Activated CD4-positive, alpha-beta memory T cell treated with anti-CD3 and anti-CD28 coated beads for 36 hours (primary cell): ENCODE measurements at regions not wholly inside any gene's neighbourhood (a gene's known extent, or its start where the extent isn't known, plus 50 kb on each side); places are given as distances from the start of the nearest gene placed in this dataset.
"Not testable (repeated sequence)": the region's sequence is repeated elsewhere in the genome, so short reads cannot be mapped to it uniquely, and the experiment has no call there.

Source experiments
- CTCF ChIA-PET: fragments of 350-600 bp; sonication (Branson Sonifier 250); formaldehyde crosslinking; loops from one replicate; lab custom pipeline; 2021; ENCODE audit warnings: antibody characterized with exemption, inconsistent platforms; lab: Charles Lee
- POLR2A ChIA-PET: fragments of 350-600 bp; sonication (Branson Sonifier 250); formaldehyde crosslinking; loops from one replicate; lab custom pipeline; 2021; ENCODE audit warnings: antibody characterized with exemption; lab: Charles Lee
- DNase-seq: peaks from one replicate; pipeline ENCODE4 v3.0.0-alpha.2; 2020
- H3K27ac Mint-ChIP-seq: one replicate; pipeline ENCODE4 v1.8.0; 2021; ENCODE audit warnings: mixed read lengths
- H3K27me3 Mint-ChIP-seq: one replicate; pipeline ENCODE4 v1.8.0; 2021; ENCODE audit warnings: mixed read lengths
- H3K36me3 Mint-ChIP-seq: one replicate; pipeline ENCODE4 v1.8.0; 2021; ENCODE audit warnings: mixed read lengths
- H3K4me1 Mint-ChIP-seq: one replicate; pipeline ENCODE4 v1.8.0; 2021; ENCODE audit warnings: low read depth, mixed read lengths
- H3K4me3 Mint-ChIP-seq: one replicate; pipeline ENCODE4 v1.8.0; 2021; ENCODE audit warnings: mild to moderate bottlenecking, mixed read lengths
- H3K9me3 Mint-ChIP-seq: one replicate; pipeline ENCODE4 v1.8.0; 2021; ENCODE audit warnings: mixed read lengths
- intact Hi-C: fragments of 100-400 bp; cut with micrococcal nuclease; formaldehyde crosslinking; loops from one replicate; pipeline ENCODE4 v1.15.1; 2023

DNA sequence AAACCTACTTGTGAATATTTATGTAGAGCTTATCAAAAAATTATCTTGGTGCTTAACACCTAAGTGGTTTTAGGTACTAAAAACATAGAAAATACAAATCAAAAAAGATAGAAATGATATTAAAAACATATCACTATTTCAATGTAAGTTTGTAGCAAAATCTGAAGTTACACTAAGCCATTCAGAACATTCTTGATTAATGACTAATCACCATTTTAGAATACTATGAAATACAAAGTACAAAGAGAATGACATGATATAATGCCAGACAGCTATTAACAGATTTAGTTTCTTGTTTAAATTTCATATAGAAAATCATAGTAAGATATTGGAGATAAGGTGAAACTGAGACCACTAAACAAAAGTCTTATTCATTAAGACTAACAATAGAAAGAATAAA, 169.7 kb upstream of the AGTR1 start:
- POLR2A ChIA-PET: no interaction called here

GRCh38 chr3:148531836-148532235, 165.9 kb upstream of the AGTR1 start:
- POLR2A ChIA-PET: no interaction called here
- no peaks in the 10 kb centered on the region for H3K4me1 Mint-ChIP-seq
- no peaks in the 10 kb centered on the region for H3K36me3 Mint-ChIP-seq
- intact Hi-C loops: no loop called here
- H3K4me3 Mint-ChIP-seq: no peak overlapping the region
- no peaks in the 10 kb centered on the region for H3K27me3 Mint-ChIP-seq
- peaks cover 8% of the 10 kb centered on the region for H3K9me3 Mint-ChIP-seq
- H3K27ac Mint-ChIP-seq: no peak overlapping the region
- DNase-seq: no peak
- CTCF ChIA-PET: no interaction called here

More for the DNA sequence above, 169.7 kb upstream of the AGTR1 start:
- no peak overlapping the region for H3K4me3 Mint-ChIP-seq
- H3K36me3 Mint-ChIP-seq: no peaks in the 10 kb centered on the region
- intact Hi-C loops: no loop called here
- H3K27me3 Mint-ChIP-seq: no peaks in the 10 kb centered on the region
- H3K27ac Mint-ChIP-seq: no peak overlapping the region
- DNase-seq: no peak
- no peaks in the 10 kb centered on the region for H3K4me1 Mint-ChIP-seq
- CTCF ChIA-PET: no interaction called here
- H3K9me3 Mint-ChIP-seq: peaks cover 22% of the 10 kb centered on the region

GRCh38 chr3:148532326-148532725, 165.4 kb upstream of the AGTR1 start:
- Mint-ChIP-seq H3K27me3 (no peaks in the 10 kb centered on the region), H3K4me1 (no peaks in the 10 kb centered on the region), H3K36me3 (no peaks in the 10 kb centered on the region), H3K9me3 (peaks cover 3% of the 10 kb centered on the region), H3K27ac (no peak overlapping the region), H3K4me3 (no peak overlapping the region)
- intact Hi-C loops: no loop called here
- no peak for DNase-seq
- POLR2A ChIA-PET: no interaction called here
- CTCF ChIA-PET: no interaction called here

DNA sequence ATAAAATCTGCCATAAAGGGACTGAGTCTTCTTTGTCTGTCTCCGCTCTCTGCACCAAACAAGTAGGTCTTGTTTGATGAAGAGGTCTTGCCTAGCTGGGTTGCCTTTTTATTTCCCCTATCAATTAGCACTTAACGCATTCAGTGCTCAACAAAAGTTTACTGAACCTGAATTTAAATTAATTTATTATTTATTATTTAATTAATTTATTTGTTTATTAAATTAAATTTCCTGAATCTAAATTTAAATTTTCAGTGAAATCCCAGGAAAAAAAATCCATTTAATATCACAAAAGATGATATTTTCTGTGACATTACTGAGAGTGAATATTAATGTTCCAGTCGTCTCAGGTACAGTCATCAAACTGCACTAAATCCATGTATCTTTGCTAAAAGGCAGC, 164.9 kb upstream of the AGTR1 start:
- Mint-ChIP-seq H3K27ac (no peak overlapping the region), H3K36me3 (no peaks in the 10 kb centered on the region), H3K9me3 (peaks cover 2% of the 10 kb centered on the region), H3K4me1 (no peaks in the 10 kb centered on the region), H3K4me3 (no peak overlapping the region), H3K27me3 (no peaks in the 10 kb centered on the region)
- ChIA-PET POLR2A (no interaction called here), CTCF (no interaction called here)
- no peak for DNase-seq
- intact Hi-C loops: no loop called here

- CTCF ChIA-PET: interaction anchor here (0.6 kb wide), 1 partner anchor 80 kb away, joined by 4 read pairs; no protein-coding TSS in a partner anchor
- H3K9me3 Mint-ChIP-seq: no peaks in the 10 kb centered on the region
- no peak overlapping the region for H3K27ac Mint-ChIP-seq
- no peak for DNase-seq
- H3K4me3 Mint-ChIP-seq: no peak overlapping the region
- intact Hi-C loops: no loop called here
- H3K27me3 Mint-ChIP-seq: no peaks in the 10 kb centered on the region
- no peaks in the 10 kb centered on the region for H3K4me1 Mint-ChIP-seq
- POLR2A ChIA-PET: no interaction called here
- no peaks in the 10 kb centered on the region for H3K36me3 Mint-ChIP-seq
Observed at GRCh38 chr3:148534089-148534988, 163.4 kb upstream of the AGTR1 start.

DNA sequence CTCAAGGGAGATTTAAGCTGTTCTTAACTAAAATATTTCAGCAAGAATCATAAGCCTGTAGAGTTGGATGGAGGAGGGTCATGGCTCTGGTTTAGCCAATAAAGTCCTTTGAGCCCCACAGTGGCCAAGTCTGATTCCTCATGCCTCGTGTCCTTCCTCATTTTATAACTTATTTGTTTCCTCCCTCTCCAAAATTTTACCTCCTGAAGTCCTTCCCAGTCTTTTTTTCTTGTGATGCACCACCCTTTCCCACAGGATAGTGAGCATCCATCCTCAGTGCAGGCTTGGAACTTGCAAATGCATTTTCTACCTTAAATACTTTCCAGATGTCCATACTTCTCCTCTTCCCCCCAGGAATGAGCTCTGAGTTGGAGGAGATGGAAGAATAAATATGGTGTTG, 162.7 kb upstream of the AGTR1 start:
- CTCF ChIA-PET: no interaction called here
- intact Hi-C loops: no loop called here
- Mint-ChIP-seq H3K27me3 (no peaks in the 10 kb centered on the region), H3K4me3 (no peak overlapping the region), H3K4me1 (no peaks in the 10 kb centered on the region), H3K36me3 (no peaks in the 10 kb centered on the region), H3K9me3 (no peaks in the 10 kb centered on the region), H3K27ac (no peak overlapping the region)
- POLR2A ChIA-PET: no interaction called here
- DNase-seq: no peak

DNA sequence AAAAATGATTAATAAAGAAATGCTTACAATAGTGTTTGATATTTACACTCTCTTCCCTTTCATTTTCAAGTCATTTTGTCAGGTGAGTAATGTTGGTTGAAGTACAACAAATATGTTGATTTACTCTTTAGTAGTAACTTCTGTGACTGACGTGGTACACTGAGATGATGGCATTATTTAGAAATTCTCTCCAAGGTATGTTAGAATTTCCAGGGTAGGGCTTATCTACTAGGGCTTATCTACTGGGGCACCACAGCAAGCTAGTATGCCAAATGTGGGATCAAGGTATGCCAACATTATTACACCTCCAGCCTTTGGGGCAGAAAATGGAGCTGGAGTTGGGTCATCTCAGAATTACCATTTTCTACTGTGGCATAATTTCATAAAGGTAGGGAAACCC, 157.4 kb upstream of the AGTR1 start:
- ChIA-PET CTCF (no interaction called here), POLR2A (no interaction called here)
- no peak for DNase-seq
- Mint-ChIP-seq H3K4me3 (no peak overlapping the region), H3K36me3 (no peaks in the 10 kb centered on the region), H3K4me1 (no peaks in the 10 kb centered on the region), H3K27ac (no peak overlapping the region), H3K27me3 (no peaks in the 10 kb centered on the region), H3K9me3 (peaks cover 2% of the 10 kb centered on the region)
- intact Hi-C loops: no loop called here

- intact Hi-C loops: no loop called here
- POLR2A ChIA-PET: no interaction called here
- CTCF ChIA-PET: no interaction called here
- no peaks in the 10 kb centered on the region for H3K36me3 Mint-ChIP-seq
- H3K4me3 Mint-ChIP-seq: no peak overlapping the region
- peaks cover 2% of the 10 kb centered on the region for H3K9me3 Mint-ChIP-seq
- H3K27ac Mint-ChIP-seq: no peak overlapping the region
- DNase-seq: no peak
- H3K4me1 Mint-ChIP-seq: no peaks in the 10 kb centered on the region
- H3K27me3 Mint-ChIP-seq: no peaks in the 10 kb centered on the region
Observed at GRCh38 chr3:148540851-148541250, 156.9 kb upstream of the AGTR1 start.

GRCh38 chr3:148546959-148547358, 150.7 kb upstream of the AGTR1 start:
- intact Hi-C loops: no loop called here
- H3K27me3 Mint-ChIP-seq: no peaks in the 10 kb centered on the region
- no peak overlapping the region for H3K27ac Mint-ChIP-seq

GRCh38 chr3:148551767-148552260, 145.9 kb upstream of the AGTR1 start:
- peaks cover 9% of the 10 kb centered on the region for H3K9me3 Mint-ChIP-seq
- CTCF ChIA-PET: no interaction called here
- no peak overlapping the region for H3K27ac Mint-ChIP-seq
- H3K27me3 Mint-ChIP-seq: no peaks in the 10 kb centered on the region
- no peak overlapping the region for H3K4me3 Mint-ChIP-seq
- POLR2A ChIA-PET: no interaction called here
- no peaks in the 10 kb centered on the region for H3K36me3 Mint-ChIP-seq
- H3K4me1 Mint-ChIP-seq: no peaks in the 10 kb centered on the region
- no peak for DNase-seq
- intact Hi-C loops: no loop called here

More at GRCh38 chr3:148546959-148547358, 150.7 kb upstream of the AGTR1 start:
- Mint-ChIP-seq H3K4me1 (no peaks in the 10 kb centered on the region), H3K36me3 (no peaks in the 10 kb centered on the region), H3K9me3 (peaks cover 4% of the 10 kb centered on the region), H3K4me3 (no peak overlapping the region)
- DNase-seq: no peak
- CTCF ChIA-PET: no interaction called here
- POLR2A ChIA-PET: no interaction called here

GRCh38 chr3:148554367-148554766, 143.3 kb upstream of the AGTR1 start:
- intact Hi-C loops: no loop called here
- CTCF ChIA-PET: no interaction called here
- POLR2A ChIA-PET: no interaction called here
- no peak overlapping the region for H3K4me3 Mint-ChIP-seq
- H3K36me3 Mint-ChIP-seq: no peaks in the 10 kb centered on the region
- DNase-seq: no peak
- peaks cover 7% of the 10 kb centered on the region for H3K9me3 Mint-ChIP-seq
- no peak overlapping the region for H3K27ac Mint-ChIP-seq
- no peaks in the 10 kb centered on the region for H3K4me1 Mint-ChIP-seq
- no peaks in the 10 kb centered on the region for H3K27me3 Mint-ChIP-seq

DNA sequence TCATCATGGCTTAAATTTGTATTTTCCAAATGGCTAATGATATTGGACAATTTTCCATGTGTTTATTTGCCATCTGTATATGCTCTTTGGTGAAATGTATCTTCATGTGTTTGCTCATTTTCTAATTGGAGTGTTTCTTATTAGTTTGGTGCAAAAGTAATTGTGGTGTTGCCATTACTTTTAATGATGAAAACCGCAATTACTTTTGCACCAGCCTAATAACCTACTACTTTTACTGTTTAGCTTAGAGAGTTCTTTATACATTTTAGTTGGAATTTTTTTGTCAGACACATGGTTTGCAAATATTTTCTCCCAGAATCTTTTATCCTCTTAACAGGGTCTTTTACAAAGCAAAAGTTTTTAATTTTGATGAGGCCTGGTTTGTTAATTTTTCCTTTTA, 141.0 kb upstream of the AGTR1 start:
- intact Hi-C loops: no loop called here
- ChIA-PET CTCF (no interaction called here), POLR2A (no interaction called here)
- no peaks in the 10 kb centered on the region for H3K27me3 Mint-ChIP-seq
- H3K9me3 Mint-ChIP-seq: peaks cover 21% of the 10 kb centered on the region
- H3K27ac Mint-ChIP-seq: no peak overlapping the region
- H3K36me3 Mint-ChIP-seq: no peaks in the 10 kb centered on the region
- no peak for DNase-seq
- no peaks in the 10 kb centered on the region for H3K4me1 Mint-ChIP-seq
- H3K4me3 Mint-ChIP-seq: no peak overlapping the region

DNA sequence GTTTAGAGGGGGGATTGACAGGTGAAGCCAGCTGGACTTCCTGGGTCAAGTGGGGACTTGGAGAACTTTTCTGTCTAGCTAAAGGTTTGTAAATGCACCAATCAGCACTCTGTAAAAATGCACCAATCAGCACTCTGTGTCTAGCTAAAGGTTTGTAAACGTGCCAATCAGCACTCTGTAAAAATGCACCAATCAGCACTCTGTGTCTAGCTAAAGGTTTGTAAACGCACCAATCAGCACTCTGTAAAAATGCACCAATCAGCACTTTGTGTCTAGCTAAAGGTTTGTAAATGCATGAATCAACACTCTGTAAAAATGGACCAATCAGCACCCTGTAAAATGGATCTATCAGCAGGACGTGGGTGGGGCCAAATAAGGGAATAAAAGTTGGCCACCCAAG, 120.1 kb upstream of the AGTR1 start:
- DNase-seq, H3K4me1 Mint-ChIP-seq, H3K4me3 Mint-ChIP-seq, H3K27me3 Mint-ChIP-seq, CTCF ChIA-PET, H3K27ac Mint-ChIP-seq, POLR2A ChIA-PET, intact Hi-C loops, H3K9me3 Mint-ChIP-seq, H3K36me3 Mint-ChIP-seq: not testable (repeated sequence)
